C4-2B (cell line): ENCODE measurements at regions not wholly inside any gene's neighbourhood (a gene's known extent, or its start where the extent isn't known, plus 50 kb on each side); places are given as distances from the start of the nearest gene placed in this dataset.

Experiments used
- CTCF ChIP-seq: fragments of 450-650 bp; conservative IDR thresholded peaks from 2 replicates; pipeline ENCODE4 v1.5.1; 2017; ENCODE audit warnings: mild to moderate bottlenecking
- ZFX ChIP-seq: fragments of 450-650 bp; IDR thresholded peaks from 2 replicates; pipeline ENCODE4 v1.6.1; 2017

GRCh38 chr9:23039402-23039801, 592.8 kb downstream of the DMRTA1 start:
- no peak for TF ChIP-seq CTCF
- no peak for TF ChIP-seq ZFX
